Tibial artery (tissue), 4 donors: ENCODE measurements at regions not wholly inside any gene's neighbourhood (a gene's known extent, or its start where the extent isn't known, plus 50 kb on each side); places are given as distances from the start of the nearest gene placed in this dataset.

Experiments used
- DNase-seq, 2 donors: peaks; one replicate each; pipeline ENCODE4 v3.0.0-alpha.2; 2019
- H3K27ac ChIP-seq, 2 donors: fragments of 200-600 bp; sonication (generic) in 1 of 2; 1 replicate in 1 of 2; 2 replicates in 1 of 2; pipeline ENCODE4 v1.5.1; 2018 to 2019; ENCODE audit warnings: mild to moderate bottlenecking in 1 of 2
- H3K27me3 ChIP-seq, 2 donors: fragments of 200-600 bp; sonication (generic) in 1 of 2; one replicate each; pipeline versions ENCODE4 v1.5.1 to v1.6.0; 2016 to 2019
- H3K36me3 ChIP-seq, 3 donors: fragments of 200-600 bp; sonication (generic) in 2 of 3; one replicate each; pipeline ENCODE4 v1.5.1; 2016 to 2019; ENCODE audit warnings: mild to moderate bottlenecking in 2 of 3
- H3K4me1 ChIP-seq, 4 donors: fragments of 200-600 bp; sonication (generic) in 2 of 4; 1 replicate in 3 of 4; 2 replicates in 1 of 4; pipeline ENCODE4 v1.5.1; 2016 to 2019
- H3K4me3 ChIP-seq, 2 donors: fragments of 200-600 bp; sonication (generic) in 1 of 2; 1 replicate in 1 of 2; 2 replicates in 1 of 2; pipeline ENCODE4 v1.5.1; 2018 to 2019; ENCODE audit warnings: mild to moderate bottlenecking in 2 of 2
- H3K9me3 ChIP-seq, 3 donors: fragments of 200-600 bp; sonication (generic) in 1 of 3; one replicate each; pipeline ENCODE4 v1.5.1; 2016 to 2019
- intact Hi-C: fragments of 100-400 bp; cut with DNase I; formaldehyde crosslinking; loops from one replicate; pipeline ENCODE4 v1.15.0; 2023; ENCODE audit warnings: low total_unique reads
- TF ChIP-seq, protein P1 (sequence below), 2 experiments: fragments of 200-600 bp in 1 of 2; fragments of 450-650 bp in 1 of 2; IDR thresholded peaks; one replicate each; pipeline ENCODE4 v1.5.1; 2017 to 2019; ENCODE audit warnings: antibody characterized with exemption in 2 of 2, mild to moderate bottlenecking in 1 of 2, moderate library complexity in 1 of 2

DNA sequence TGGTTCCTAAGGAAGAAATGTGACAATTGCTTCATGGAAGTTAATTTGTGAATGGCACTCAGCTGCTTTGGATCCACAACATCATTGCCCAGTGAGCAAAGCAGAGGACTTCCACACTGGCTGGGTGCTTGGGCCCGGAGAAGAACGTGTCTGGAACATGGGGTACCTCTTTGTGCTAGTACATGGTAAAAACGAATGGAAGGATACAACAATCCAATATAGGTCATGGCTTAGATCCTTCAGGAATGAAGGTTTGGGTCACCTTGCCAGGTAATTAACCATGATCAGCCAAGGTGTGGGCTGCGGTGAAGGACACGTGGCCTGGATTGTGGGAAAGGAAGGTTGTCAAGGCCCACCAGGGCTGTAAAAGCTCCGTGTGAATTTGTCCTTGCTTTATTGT lies 245.9 kb upstream of the HS6ST1 start:
- H3K9me3 ChIP-seq: no peaks in the 10 kb centered on the region
- no peaks in the 10 kb centered on the region for H3K36me3 ChIP-seq
- H3K4me1 ChIP-seq: peaks cover 0 to 17% (median 17%) of the 10 kb centered on the region in 4 donors
- H3K27me3 ChIP-seq: no peaks in the 10 kb centered on the region
- H3K4me3 ChIP-seq: no peak overlapping the region
- TF ChIP-seq, protein P1, sequence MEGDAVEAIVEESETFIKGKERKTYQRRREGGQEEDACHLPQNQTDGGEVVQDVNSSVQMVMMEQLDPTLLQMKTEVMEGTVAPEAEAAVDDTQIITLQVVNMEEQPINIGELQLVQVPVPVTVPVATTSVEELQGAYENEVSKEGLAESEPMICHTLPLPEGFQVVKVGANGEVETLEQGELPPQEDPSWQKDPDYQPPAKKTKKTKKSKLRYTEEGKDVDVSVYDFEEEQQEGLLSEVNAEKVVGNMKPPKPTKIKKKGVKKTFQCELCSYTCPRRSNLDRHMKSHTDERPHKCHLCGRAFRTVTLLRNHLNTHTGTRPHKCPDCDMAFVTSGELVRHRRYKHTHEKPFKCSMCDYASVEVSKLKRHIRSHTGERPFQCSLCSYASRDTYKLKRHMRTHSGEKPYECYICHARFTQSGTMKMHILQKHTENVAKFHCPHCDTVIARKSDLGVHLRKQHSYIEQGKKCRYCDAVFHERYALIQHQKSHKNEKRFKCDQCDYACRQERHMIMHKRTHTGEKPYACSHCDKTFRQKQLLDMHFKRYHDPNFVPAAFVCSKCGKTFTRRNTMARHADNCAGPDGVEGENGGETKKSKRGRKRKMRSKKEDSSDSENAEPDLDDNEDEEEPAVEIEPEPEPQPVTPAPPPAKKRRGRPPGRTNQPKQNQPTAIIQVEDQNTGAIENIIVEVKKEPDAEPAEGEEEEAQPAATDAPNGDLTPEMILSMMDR (IDR thresholded peaks at IDR 0.05): no peak
- no peak overlapping the region for H3K27ac ChIP-seq
- no peak for DNase-seq
- intact Hi-C loops: no loop called here

DNA sequence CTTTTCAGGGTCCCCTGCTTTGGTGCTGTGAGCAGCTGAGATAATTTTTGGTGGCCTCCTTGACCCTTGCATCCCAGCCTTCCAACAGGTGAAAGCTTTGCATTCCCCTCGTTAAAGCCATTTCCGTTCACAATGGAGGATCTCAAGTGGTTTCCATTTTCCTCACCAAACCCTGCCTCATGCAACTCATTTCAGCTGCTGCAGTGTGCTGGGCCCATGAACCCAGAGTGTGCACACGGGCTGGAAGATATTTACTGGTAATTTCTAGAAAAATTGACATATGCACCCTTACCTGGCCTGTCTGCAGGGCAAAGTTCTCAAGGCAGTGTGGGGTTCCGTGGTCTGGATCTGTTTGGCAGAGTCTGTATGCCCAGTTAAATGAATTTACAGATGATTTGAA lies 246.8 kb upstream of the HS6ST1 start:
- Histone ChIP-seq H3K4me1 (peaks cover 0 to 17% (median 17%) of the 10 kb centered on the region in 4 donors), H3K27ac (no peak overlapping the region), H3K9me3 (no peaks in the 10 kb centered on the region), H3K4me3 (no peak overlapping the region), H3K27me3 (no peaks in the 10 kb centered on the region), H3K36me3 (no peaks in the 10 kb centered on the region)
- intact Hi-C loops: no loop called here
- TF ChIP-seq, protein P1 (IDR thresholded peaks at IDR 0.05): no peak
- no peak for DNase-seq

DNA sequence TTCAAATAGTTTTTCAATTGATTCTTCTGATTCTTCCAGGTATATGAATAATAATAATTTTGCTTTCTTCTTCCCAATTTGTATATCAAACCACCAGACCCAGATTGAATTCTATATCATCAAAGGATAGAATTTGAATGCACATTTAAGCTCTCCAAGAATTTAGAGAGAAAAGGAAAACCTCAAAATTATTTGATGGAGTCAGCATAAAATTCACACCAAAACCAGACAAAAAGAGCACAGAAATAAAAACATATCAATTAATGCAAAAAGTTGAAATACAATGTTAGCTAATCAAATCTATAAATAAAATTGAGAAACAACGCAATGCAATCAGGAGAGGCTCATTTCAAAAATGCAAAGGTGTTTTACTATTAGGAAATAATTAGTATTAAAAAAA lies 248.0 kb upstream of the HS6ST1 start:
- H3K9me3 ChIP-seq: no peaks in the 10 kb centered on the region
- intact Hi-C loops: no loop called here
- TF ChIP-seq, protein P1 (IDR thresholded peaks at IDR 0.05): no peak
- no peaks in the 10 kb centered on the region for H3K36me3 ChIP-seq
- H3K27ac ChIP-seq: no peak overlapping the region
- H3K27me3 ChIP-seq: no peaks in the 10 kb centered on the region
- H3K4me3 ChIP-seq: no peak overlapping the region
- no peak for DNase-seq
- peaks cover 0 to 17% (median 17%) of the 10 kb centered on the region in 4 donors for H3K4me1 ChIP-seq

DNA sequence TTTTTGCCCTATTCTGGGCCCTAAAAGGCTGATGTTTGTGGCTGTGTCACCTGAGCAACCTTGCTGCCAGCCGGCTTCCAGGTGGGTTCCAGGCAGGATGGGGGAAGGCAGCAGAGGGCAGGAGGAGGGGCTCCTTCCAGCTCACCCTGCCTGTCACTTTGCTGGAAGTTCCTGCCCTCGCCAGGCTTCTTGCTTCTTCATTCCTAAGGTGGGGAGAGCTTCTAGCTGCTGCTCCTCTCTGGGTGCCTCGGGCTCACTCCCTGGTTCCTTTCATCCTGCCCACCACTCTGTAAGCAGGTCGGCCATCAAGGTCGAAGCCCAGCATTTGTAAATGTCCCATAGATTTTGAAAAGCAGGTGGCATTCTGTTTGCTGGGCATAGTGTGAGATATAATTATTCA lies 249.4 kb upstream of the HS6ST1 start:
- peaks cover 0 to 11% (median 10%) of the 10 kb centered on the region in 4 donors for H3K4me1 ChIP-seq
- no peaks in the 10 kb centered on the region for H3K9me3 ChIP-seq
- H3K4me3 ChIP-seq: no peak overlapping the region
- H3K27ac ChIP-seq: no peak overlapping the region
- H3K36me3 ChIP-seq: no peaks in the 10 kb centered on the region
- TF ChIP-seq, protein P1 (IDR thresholded peaks at IDR 0.05): no peak
- no peaks in the 10 kb centered on the region for H3K27me3 ChIP-seq
- intact Hi-C loops: no loop called here
- no peak for DNase-seq

DNA sequence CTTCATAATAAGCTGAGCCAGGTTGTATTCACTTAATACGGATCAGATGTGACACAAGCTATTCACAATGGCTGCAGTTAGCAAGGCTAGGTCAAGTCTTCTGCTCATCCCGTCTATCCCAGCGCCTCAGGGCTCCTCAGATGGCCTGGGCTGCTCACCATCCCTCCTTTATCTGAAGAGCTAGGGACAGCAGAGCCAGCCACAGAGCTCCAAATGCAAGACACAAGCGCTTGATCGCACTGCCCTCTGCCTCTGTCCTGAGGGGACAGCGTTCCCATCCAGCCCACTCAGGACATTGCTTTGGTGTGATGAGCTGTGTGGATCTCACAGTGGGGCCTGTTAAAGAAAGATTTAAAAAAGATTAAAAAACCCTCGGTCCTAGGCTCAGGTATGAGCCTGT lies 254.4 kb upstream of the HS6ST1 start:
- H3K9me3 ChIP-seq: no peaks in the 10 kb centered on the region
- no peak for DNase-seq
- H3K4me3 ChIP-seq: no peak overlapping the region
- H3K27ac ChIP-seq: no peak overlapping the region
- intact Hi-C loops: no loop called here
- TF ChIP-seq, protein P1 (IDR thresholded peaks at IDR 0.05): no peak
- no peaks in the 10 kb centered on the region for H3K36me3 ChIP-seq
- H3K27me3 ChIP-seq: no peaks in the 10 kb centered on the region
- no peaks in the 10 kb centered on the region for H3K4me1 ChIP-seq

DNA sequence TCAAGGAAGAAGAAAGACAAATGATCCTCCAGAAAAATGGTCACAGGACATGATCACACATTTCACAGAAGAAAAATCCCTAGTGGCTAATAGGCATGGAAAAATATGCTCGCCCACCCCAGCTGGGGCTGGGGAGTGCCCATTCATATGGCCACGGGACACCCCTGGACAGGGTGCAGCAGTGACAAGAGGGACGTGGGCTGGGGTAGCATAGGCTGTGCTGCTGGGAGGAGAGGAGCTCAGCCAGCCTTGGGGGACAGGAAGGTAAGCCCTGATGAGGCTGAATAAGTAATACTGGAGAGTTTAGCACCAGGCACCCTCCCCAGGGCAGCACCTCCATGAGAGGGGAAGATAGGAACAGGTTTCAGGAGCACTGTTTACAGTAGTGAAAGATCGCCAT lies 254.9 kb upstream of the HS6ST1 start:
- intact Hi-C loops: no loop called here
- Histone ChIP-seq H3K4me1 (no peaks in the 10 kb centered on the region), H3K27me3 (no peaks in the 10 kb centered on the region), H3K4me3 (no peak overlapping the region), H3K27ac (no peak overlapping the region), H3K9me3 (no peaks in the 10 kb centered on the region), H3K36me3 (no peaks in the 10 kb centered on the region)
- TF ChIP-seq, protein P1 (IDR thresholded peaks at IDR 0.05): no peak
- DNase-seq: peak in 1 of 2 donors; percentile 41
